PC-9 (cell line): ENCODE measurements at regions not wholly inside any gene's neighbourhood (a gene's known extent, or its start where the extent isn't known, plus 50 kb on each side); places are given as distances from the start of the nearest gene placed in this dataset.

Experiments used
- EZH2 ChIP-seq: fragments of 200-600 bp; sonication (generic); IDR thresholded peaks from 2 replicates; pipeline ENCODE4 v1.8.0; 2017; ENCODE audit warnings: antibody characterized with exemption, low read depth
- TF ChIP-seq, protein P1 (sequence below): fragments of 200-600 bp; sonication (generic); conservative IDR thresholded peaks from 2 replicates; pipeline ENCODE4 v1.6.1; 2017; ENCODE audit warnings: mixed run types, antibody characterized with exemption, mild to moderate bottlenecking, moderate library complexity

DNA sequence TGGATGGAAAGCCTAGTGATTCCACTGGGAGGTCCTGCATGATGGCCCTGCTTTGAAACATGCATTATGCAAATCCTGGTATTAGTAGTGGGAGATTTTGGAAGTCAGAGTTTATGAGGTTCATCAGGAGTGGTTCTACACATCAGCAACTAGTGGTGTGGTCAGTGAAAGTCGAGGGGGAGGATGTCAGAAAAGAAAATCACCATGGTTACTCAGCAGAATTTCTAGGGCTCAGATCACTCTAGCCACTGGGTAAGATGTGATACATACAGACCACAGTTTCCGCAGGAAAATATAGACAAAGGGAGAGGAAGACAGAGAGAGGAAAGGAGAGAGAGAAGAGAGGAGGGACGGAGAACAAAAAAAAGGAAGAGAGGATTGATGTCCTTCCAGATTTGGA is 2100.7 kb upstream of the PIK3C3 start:
- no peak for TF ChIP-seq EZH2
- TF ChIP-seq, protein P1, sequence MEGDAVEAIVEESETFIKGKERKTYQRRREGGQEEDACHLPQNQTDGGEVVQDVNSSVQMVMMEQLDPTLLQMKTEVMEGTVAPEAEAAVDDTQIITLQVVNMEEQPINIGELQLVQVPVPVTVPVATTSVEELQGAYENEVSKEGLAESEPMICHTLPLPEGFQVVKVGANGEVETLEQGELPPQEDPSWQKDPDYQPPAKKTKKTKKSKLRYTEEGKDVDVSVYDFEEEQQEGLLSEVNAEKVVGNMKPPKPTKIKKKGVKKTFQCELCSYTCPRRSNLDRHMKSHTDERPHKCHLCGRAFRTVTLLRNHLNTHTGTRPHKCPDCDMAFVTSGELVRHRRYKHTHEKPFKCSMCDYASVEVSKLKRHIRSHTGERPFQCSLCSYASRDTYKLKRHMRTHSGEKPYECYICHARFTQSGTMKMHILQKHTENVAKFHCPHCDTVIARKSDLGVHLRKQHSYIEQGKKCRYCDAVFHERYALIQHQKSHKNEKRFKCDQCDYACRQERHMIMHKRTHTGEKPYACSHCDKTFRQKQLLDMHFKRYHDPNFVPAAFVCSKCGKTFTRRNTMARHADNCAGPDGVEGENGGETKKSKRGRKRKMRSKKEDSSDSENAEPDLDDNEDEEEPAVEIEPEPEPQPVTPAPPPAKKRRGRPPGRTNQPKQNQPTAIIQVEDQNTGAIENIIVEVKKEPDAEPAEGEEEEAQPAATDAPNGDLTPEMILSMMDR, result no peak
